Stimulated activated CD8-positive, alpha-beta memory T cell treated with anti-CD3 and anti-CD28 coated beads, Interleukin-4, amount 100 ng/mL, for 1 hour (primary cell): ENCODE measurements at regions not wholly inside any gene's neighbourhood (a gene's known extent, or its start where the extent isn't known, plus 50 kb on each side); places are given as distances from the start of the nearest gene placed in this dataset.
"Not testable (repeated sequence)": the region's sequence is repeated elsewhere in the genome, so short reads cannot be mapped to it uniquely, and the experiment has no call there.

Source experiments
- DNase-seq, 2 donors: peaks; one replicate each; pipeline ENCODE4 v3.0.0-alpha.2; 2020; ENCODE audit warnings: low read depth in 2 of 2, low spot score in 1 of 2

DNA sequence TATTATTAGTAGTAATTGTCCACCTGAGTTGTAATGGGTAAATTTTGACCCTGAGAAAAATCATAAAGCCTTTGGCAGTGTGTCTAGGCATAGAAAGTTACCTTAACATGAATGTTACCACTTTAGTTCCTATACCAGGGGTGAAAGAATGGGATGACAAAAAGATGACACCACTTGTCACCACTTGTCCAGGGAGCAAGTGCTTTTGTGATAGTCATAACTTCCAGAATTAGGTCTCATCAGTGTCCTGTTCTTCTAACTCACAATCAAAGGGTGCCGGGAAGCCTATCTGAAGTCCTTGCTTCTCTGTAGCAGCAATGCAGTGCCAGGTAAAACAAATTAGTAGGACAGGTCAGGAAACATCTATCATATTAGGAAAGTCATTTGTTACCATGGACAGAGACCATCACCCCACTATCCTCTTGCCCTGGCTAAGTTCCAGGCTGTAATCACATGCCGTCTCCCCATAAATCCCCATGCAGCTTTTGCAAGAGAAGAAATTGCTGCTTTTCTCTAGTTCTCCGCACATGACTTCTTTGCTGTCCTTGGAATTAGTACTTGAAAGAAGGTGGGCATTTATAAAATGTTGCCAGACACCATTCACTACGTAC lies 156.5 kb upstream of the SGCD start:
- DNase-seq: no peak

DNA sequence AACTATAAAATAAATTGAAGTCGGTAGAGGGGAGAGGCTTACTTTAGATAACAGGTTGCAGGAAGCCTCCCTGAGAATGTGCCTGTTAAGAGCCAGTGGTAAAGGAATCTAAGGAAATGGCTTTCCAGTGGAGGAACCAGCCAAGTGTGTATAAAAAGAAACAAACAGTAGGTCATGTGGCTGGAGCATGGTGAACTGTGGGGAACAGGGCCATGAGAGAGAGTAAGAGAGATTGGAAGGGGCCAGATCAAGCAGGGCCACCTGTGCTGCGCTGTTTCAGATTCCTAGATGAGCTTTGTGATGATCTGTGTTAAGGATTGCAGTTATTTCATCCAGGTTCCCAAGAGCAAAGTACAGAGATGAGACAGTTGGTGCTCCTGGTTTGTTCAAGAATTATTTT lies 152.7 kb upstream of the SGCD start:
- no peak for DNase-seq

DNA sequence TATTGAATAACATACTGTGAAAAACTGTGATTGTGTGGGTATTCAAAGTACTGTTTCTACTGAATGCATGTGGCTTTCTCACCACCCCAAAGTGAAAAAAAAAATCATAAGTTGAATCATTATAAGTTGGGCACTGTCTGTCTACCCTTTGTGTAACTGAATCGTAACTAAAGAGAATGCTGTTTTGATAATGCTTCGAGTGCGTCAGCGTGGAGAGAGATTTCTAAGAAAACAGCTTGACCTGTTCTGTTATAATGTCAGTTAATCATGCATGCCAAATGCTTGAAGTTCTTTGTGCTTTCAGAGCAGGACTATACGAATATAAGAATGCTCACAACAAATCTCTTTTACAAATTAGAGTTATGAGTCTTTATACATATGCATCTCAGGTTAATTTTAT lies 148.8 kb upstream of the SGCD start:
- DNase-seq: no peak

DNA sequence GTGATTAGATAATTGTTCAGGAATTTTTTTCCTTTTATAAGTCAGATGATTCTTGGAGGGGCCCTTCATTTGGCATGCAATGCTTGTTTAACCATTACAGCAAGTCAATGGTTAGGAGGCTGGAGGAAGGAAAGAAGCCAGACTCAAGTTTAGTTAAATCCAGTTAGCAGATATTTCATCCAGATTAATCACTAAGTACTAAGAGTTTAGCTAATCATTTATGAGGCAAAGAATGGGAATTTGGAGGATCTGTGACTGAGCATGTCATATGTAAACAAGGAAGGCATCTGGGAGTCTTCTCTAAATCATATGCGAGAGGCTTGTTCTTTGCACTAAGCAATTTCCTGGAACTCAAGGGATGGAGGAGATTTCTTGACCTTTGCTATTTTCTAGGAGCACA lies 145.3 kb upstream of the SGCD start:
- no peak for DNase-seq

DNA sequence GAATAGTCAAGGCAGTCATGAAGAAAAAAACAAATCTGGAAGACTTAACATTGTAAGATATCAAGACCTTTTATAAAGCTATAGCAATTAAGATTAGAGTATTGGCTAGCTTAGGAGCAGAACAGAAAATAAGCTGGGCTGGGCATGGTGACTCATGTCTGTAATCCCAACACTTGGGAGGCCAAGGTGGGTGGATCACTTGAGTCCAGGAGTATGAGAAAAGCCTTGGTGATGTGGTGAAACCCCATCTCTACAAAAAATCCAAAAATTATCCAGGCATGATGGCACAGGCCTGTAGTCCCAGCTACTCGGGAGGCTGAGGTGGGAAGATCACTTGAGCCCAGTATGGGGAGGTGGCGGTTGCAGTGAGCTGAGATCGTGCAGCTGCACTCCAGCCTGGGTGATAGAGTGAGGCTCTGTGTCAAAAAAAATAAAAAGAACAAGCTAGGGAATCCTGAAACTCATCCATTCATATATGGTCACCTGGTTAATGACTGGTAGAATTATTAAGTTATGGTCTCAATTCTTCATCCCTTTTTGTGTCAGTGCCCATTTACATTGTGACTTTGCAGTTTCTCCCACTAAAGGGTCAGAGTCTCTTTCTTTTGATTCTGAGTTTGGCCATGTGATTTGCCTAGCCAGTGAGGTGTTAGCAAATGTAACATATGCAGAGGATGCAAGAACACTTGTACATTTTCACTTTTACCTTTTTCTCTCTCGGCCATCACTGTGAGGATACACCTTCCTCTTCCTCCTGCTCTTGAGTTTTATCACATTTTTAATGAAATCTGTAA lies 144.6 kb upstream of the SGCD start:
- no peak for DNase-seq

DNA sequence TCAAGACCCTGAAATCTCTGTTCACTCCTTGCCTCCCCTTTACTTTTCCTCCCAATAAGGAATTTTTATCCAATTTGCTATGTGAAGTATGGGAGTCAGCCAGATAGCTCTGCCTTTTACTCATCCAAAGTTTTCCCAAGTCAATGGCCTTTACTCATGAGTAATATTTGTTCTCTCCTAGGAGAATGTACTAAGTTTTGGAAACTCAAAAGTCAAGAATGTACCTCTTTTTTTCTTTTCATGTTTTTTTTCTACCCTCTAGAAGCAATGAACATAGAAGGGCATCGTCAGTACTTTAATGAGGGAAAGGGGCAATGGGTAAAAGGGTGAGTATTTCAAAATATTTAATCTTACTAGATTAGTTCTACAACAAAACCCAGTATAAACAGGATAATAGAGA lies 140.2 kb upstream of the SGCD start:
- no peak for DNase-seq

DNA sequence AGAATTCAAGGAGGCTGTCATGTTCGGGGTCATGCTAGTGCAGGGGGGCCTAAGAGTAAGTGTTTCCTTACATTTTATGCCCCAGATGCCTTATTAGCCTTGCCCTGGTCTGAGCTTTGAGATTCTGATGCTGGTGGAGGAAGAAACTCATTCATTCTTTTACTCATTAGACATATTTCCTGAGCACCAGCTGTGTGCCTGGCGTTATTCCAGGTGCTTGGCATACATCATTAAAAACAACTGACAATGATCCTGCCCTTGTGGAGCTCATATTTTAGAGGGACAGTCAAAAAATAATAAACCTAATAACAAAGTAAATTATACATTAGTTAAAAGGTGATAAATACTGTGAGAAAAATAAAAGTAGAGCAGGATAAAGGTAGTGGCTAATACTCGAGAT lies 138.9 kb upstream of the SGCD start:
- no peak for DNase-seq

DNA sequence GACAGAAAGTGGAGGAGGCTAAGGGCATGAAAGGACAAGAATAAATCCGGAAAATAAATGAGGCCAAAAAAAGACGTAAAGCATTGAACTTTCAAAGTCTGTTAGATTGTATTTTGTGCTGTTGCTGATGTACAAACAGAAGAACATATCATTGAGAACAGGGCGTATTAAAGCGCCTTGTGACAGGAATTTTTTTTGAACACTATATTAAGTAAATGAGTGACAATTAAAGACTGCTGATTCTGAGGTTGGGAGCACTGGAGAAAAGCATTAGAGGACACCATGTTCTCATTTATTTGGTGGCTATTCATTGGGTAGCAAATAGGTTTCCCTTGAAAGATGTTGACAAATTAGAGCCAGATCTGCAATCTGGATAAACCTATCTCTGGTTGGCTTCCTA lies 137.3 kb upstream of the SGCD start:
- no peak for DNase-seq

DNA sequence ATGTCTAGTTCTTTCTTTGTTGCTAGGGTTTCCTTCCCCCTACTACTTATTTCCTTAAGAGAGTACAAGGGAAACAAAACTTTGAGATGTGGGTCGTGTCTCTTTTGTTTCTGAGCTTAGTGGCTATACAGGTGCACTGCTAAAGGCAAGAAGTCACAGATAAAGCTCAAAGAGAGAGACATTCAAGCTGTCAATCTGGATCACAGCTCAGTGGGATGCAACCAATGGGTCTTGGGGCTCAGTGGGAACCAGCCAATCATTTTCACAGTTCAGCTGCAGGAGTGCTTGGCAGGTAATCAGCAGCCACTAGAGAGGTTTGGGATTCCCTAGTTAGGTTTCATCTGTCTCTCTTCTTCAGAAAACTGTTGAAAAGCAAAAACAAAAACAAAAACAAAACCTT lies 135.4 kb upstream of the SGCD start:
- no peak for DNase-seq

DNA sequence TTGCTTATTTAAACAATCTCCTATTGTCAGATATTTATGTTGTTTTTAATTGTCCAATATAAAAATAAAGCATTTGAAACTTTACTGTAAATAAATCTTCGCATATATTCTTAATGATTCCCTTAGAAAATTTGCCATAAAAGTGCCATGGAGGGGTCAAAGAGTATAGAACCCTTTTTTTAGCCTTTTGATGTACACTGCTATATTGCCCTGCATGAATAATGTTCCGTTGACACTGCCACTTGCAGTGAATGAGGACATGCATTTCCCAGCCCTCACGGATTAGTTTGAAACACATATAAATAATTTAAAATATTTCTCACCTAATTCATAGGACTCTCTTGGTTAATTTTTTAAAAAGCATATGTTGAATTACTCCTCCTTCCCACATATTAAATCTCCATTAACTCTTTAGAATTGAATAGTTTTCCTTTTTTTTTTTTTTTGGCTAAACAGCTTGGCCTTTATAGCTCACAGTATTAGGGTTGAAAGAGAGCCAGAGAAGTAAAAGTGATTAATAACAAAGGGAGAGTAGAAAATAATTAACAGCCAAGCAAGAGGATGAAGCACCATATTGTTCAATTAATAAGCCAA lies 129.8 kb upstream of the SGCD start:
- DNase-seq: no peak

DNA sequence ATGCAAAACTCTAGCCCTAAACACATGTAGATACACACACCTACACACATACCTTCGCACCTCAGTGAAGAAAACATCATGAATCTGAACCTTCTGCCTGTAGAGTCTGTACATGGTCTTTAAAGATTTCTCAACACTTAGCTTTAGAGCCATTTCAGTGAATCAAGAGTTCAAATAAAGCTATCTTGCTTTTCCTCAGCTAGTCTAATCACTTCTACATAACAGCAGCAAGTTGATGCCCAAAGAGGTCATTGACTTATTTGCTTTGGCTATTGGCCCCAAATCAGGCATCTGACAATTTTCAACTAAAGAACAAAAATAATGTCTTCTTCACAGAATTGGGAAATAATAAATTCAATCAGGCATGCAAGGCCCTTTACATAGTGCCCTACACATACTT lies 127.9 kb upstream of the SGCD start:
- DNase-seq: no peak

DNA sequence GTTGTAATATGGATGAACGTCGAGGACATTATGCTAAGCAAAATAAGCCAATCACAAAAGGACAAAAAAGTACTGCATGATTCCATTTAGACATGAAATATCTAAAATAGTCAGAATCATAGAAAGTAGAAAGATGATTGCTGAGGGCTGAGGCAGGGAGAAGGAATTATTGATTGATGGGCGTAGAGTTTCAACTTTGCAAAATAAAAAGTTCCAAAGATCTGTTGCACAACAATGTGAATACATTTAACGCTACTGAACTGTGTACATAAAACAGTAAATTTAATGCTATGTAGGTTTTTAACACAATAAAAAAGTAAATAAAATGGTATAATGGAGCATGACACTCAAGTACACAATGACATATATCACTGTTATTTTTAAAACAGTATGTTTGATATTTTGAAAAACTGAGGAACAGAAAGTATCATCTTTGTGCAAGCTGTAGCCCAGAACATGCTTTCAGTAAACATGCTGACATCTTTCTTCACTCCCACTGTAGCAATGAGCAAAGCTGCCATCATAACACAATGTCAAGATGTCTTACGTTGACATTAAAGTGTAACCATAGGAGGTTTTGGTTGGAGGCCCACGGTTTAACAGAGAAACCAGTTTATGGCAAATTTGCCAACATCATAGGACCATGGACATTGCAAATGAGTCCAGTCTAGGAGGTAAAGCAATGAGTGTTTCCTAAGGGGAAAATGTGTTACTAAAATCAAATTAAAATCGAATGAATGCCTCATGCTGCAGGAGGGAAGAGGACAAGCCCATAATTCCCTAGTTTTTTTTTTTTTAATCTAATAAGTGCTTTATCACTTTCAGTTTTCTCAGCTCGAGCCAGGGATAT lies 125.8 kb upstream of the SGCD start:
- DNase-seq: no peak

DNA sequence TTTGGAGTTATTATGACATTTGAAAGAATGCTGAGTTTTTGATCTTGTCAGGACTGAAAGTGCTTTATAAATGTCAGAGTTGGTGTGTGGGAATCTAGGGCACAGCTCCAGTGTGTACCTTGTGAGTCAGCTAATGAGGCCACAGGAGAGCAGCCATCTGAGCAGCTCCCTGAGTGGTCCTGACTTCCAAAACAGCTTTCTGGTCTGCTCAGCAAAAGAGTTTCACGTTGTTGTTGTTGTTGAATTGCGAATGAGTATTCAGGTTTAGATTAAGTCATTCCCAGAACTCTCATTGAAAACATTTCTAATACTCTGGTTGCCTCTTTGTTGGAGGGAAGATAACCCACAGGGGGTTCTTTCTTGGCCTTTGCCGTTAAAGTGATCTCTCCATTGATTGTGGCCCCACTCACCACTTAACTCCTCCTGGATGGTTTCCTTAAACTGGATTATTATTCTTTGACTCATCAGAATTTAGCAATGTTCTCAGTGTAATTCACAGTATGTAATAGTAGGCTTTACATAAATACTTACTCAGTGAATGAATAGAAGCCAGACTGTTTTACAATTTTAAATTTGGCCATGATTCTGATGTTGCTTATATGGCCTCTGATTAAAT lies 125.1 kb upstream of the SGCD start:
- DNase-seq: no peak

DNA sequence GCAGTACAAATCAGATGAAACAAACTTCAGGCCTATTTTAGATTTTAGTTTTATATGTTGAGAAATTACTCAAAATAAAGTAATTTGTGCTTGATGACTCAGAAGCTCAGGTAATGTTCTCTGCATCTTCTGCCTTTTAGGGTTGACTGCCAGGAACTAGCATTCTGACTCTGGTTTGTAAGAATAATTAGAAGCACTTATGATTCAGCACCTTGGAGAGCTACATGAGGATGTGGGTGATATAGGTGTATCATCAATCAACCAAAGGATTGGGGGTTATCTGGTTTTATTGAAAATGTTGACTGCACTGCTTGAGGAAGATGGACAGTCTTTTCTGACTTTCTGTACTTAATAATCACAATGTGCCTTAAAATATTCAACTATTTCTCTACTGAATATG lies 118.7 kb upstream of the SGCD start:
- DNase-seq: no peak

DNA sequence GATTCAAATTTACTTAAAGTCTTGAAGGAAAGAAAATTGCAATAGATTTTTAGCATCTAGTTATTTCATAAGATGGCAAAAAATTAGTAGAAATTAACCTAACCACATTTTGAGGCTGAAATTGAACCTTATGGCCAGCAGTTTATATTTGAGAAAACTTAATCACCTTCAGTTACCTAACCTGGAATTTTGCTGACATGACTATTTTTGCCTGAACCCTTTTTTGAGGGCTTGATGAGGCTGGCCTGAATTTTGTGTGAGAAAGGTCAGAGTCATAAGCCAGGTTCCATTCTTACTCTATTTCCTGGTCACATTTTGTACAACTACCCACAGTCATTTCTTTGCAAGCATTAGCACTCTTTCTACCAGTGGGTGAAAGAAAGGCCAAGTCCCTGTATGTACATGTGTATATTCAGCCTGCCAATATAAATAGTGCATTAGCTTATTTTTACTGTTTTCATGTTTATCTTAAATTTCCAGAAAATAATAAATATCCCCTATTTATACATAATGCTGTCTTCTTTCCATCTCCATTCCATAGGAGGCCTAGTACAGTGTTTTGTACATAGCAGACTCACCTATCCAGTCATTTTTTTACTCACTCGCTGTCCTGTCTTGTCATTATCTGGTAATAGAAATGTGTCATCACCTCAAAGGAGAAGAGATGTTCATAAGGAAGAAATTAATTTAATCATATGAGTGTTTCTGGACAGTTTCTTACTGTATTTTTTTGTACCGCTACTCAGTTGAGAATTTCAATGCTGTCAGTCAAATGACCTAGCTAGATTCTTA lies 108.4 kb upstream of the SGCD start:
- no peak for DNase-seq

DNA sequence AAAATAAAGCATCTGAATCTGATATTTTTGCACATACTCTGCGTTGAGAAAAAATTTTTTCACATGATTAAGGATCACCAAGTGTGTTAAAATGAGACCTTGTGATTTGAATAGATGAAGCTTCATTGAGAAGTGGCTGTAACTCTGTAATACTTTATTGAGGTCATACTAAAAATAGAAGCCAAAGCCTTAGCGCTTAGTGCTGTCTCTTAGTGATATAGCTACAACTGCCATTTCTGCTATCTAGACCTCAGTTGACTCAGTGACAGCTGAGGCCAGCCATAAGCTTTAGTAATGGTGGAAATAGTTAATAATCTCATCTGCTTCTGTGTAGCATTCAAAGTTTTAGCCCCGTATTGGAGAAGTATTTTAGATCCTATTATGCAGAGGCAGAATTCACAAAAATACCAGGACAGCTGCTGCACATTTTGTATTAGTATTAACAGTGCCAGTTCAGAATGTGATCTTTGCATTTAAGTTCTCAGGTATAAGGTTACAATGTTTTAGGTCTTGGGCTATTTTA lies 107.4 kb upstream of the SGCD start:
- no peak for DNase-seq

DNA sequence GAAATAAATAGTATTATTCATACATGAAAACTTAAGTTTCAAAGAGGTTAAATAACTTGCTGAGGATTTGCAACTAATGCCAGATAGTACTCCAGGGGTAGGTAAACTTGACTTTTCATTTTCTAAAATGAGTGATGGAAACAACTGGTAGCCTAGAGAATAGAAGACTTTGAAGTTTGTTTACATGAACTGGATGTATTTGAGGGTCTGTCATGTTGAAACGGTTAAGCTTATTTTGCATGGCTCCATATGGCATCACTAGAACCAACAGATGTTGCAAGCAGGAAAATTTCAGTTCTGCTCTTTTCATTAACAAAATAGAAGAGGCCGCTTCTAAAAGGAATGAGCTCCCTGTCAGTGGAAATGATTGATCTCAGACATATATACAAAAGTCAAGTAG lies 105.1 kb upstream of the SGCD start:
- no peak for DNase-seq

DNA sequence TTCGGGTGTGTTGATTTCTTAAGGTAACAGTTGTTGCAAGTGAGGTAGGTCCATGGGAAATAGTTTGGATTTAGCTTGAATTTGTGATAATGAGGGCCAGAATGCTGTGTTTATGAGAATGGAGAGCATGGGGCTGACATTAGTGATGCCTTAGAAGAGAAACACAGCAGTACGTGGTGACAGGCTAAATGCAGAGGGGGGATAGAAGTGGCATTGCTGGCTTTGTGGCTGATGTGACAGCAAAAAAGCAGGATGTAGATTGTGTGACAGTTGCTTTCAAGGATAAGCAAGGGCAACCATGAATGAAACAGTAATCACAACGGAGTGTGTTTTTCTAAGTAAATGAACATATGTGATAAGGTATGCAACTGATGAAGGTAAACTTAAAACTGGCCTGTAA lies 103.4 kb upstream of the SGCD start:
- DNase-seq: no peak

DNA sequence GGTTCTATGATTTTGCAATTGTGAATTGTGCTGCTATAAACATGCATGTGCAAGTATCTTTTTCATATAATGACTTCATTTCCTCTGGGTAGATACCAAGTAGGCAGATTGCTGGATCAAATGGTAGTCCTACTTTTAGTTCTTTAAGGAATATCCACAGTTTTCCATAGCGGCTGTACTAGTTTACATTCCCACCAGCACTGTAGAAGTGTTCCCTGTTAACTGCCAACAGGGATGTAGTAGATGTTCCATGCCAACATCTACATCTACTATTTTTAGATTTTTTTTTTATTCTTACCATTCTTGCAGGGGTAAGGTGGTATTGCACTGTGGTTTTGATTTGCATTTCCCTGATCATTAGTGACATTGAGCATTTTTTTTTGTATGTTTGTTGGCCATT lies 100.5 kb upstream of the SGCD start:
- not testable (repeated sequence) for DNase-seq

DNA sequence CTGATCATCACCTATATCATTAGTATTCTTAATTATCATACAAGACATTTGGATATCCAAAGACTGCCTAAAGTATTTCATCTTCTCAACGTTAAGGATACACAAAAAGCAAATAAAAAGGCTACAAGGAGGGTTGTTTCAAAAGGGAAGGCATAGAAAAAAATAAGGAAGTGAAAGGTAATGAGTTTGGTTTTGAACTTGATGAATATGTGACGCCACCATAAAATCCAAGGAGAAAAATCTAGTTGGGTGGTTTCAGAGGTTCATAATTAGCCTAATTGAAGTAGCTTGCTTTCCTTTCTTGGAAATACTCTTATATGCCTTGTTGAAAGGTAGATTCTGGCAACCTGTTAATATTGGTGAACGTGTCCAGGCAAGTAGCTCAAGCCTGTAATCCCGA lies 96.1 kb upstream of the SGCD start:
- DNase-seq: no peak
